ENCODE measurements at regions not wholly inside any gene's neighbourhood (a gene's known extent, or its start where the extent isn't known, plus 50 kb on each side); places are given as distances from the start of the nearest gene placed in this dataset.

- H3K27me3 ChIP-seq = no peaks in the 10 kb centered on the region
- peaks cover 6% of the 10 kb centered on the region; the same call in 1 of the 2 replicates for H3K4me1 ChIP-seq
- TF ChIP-seq CTCF (IDR thresholded peaks at IDR 0.05; ENCODE audit: low read depth, low read length) = no peak
- DNase-seq = no peak
- no peak overlapping the region for H3K4me3 ChIP-seq (ENCODE audit: low read depth, low read length)
- H3K9me3 ChIP-seq = no peaks in the 10 kb centered on the region
- H3K36me3 ChIP-seq = no peaks in the 10 kb centered on the region
Observed at GRCh38 chr7:52273685-52274610, 761.5 kb upstream of the POM121L12 start.

GRCh38 chr7:52271703-52272102 lies 763.7 kb upstream of the POM121L12 start:
- H3K36me3 ChIP-seq = no peaks in the 10 kb centered on the region
- no peak for DNase-seq

GRCh38 chr7:52270301-52270700 lies 765.1 kb upstream of the POM121L12 start:
- H3K9me3 ChIP-seq = no peaks in the 10 kb centered on the region
- TF ChIP-seq CTCF (IDR thresholded peaks at IDR 0.05; ENCODE audit: low read depth, low read length) = no peak

More at GRCh38 chr7:52271703-52272102, 763.7 kb upstream of the POM121L12 start:
- peaks cover 3% of the 10 kb centered on the region; the same call in 1 of the 2 replicates for H3K4me1 ChIP-seq
- H3K27me3 ChIP-seq = no peaks in the 10 kb centered on the region
- no peak overlapping the region for H3K4me3 ChIP-seq (ENCODE audit: low read depth, low read length)
- TF ChIP-seq CTCF (IDR thresholded peaks at IDR 0.05; ENCODE audit: low read depth, low read length) = no peak
- H3K9me3 ChIP-seq = no peaks in the 10 kb centered on the region

GRCh38 chr7:52269669-52270068 lies 765.8 kb upstream of the POM121L12 start:
- no peak for TF ChIP-seq CTCF (IDR thresholded peaks at IDR 0.05; ENCODE audit: low read depth, low read length)
- Histone ChIP-seq H3K36me3 (no peaks in the 10 kb centered on the region), H3K27me3 (no peaks in the 10 kb centered on the region), H3K4me3 (ENCODE audit: low read depth, low read length) (no peak overlapping the region), H3K4me1 (peaks cover 3% of the 10 kb centered on the region; the same call in 1 of the 2 replicates), H3K9me3 (no peaks in the 10 kb centered on the region)
- DNase-seq = no peak

More at GRCh38 chr7:52270301-52270700, 765.1 kb upstream of the POM121L12 start:
- DNase-seq = no peak
- no peaks in the 10 kb centered on the region for H3K36me3 ChIP-seq
- H3K4me1 ChIP-seq = peaks cover 3% of the 10 kb centered on the region; the same call in 1 of the 2 replicates
- H3K4me3 ChIP-seq (ENCODE audit: low read depth, low read length) = no peak overlapping the region
- no peaks in the 10 kb centered on the region for H3K27me3 ChIP-seq

- no peak for DNase-seq
- Histone ChIP-seq H3K27me3 (no peaks in the 10 kb centered on the region), H3K36me3 (no peaks in the 10 kb centered on the region), H3K4me3 (ENCODE audit: low read depth, low read length) (no peak overlapping the region), H3K9me3 (no peaks in the 10 kb centered on the region), H3K4me1 (peaks cover 3% of the 10 kb centered on the region; the same call in 1 of the 2 replicates)
- no peak for TF ChIP-seq CTCF (IDR thresholded peaks at IDR 0.05; ENCODE audit: low read depth, low read length)
Observed at GRCh38 chr7:52261057-52261456, 774.4 kb upstream of the POM121L12 start.

All from BE2C (cell line).